Tibial nerve (tissue), 4 donors: ENCODE measurements at regions not wholly inside any gene's neighbourhood (a gene's known extent, or its start where the extent isn't known, plus 50 kb on each side); places are given as distances from the start of the nearest gene placed in this dataset.

Experiments used
- DNase-seq, 2 donors: peaks; one replicate each; pipeline ENCODE4 v3.0.0-alpha.2; 2019; ENCODE audit warnings: low spot score in 2 of 2
- H3K27ac ChIP-seq, 4 donors: fragments of 200-600 bp; sonication (generic) in 3 of 4; one replicate each; pipeline ENCODE4 v1.5.1; 2017 to 2019; ENCODE audit warnings: mild to moderate bottlenecking in 1 of 4
- H3K27me3 ChIP-seq, 2 donors: fragments of 200-600 bp; sonication (generic) in 1 of 2; one replicate each; pipeline versions ENCODE4 v1.5.1 to v1.6.0; 2017 to 2019
- H3K36me3 ChIP-seq, 3 donors: fragments of 200-600 bp; sonication (generic); one replicate each; pipeline ENCODE4 v1.5.1; 2018 to 2019
- H3K4me1 ChIP-seq, 4 donors: fragments of 200-600 bp; sonication (generic) in 3 of 4; one replicate each; pipeline ENCODE4 v1.5.1; 2017 to 2019
- H3K4me3 ChIP-seq, 4 donors: fragments of 200-600 bp; sonication (generic) in 3 of 4; one replicate each; pipeline ENCODE4 v1.5.1; 2017 to 2019; ENCODE audit warnings: mild to moderate bottlenecking in 1 of 4, moderate library complexity in 1 of 4
- H3K9me3 ChIP-seq, 4 donors: fragments of 200-600 bp; sonication (generic) in 3 of 4; one replicate each; pipeline ENCODE4 v1.5.1; 2017 to 2019
- EP300 ChIP-seq, 2 donors: sonication (generic); formaldehyde crosslinking; IDR thresholded peaks; one replicate each; pipeline ENCODE4 v1.6.1; 2017; ENCODE audit warnings: antibody characterized with exemption in 2 of 2, mild to moderate bottlenecking in 1 of 2
- POLR2A ChIP-seq, 2 donors: fragments of 450-650 bp; IDR thresholded peaks; one replicate each; pipeline ENCODE4 v1.6.1; 2017; ENCODE audit warnings: antibody characterized with exemption in 2 of 2, mild to moderate bottlenecking in 2 of 2, moderate library complexity in 2 of 2
- WGBS, 2 donors: methylation state at CpG; one replicate each; pipeline ENCODE4 v1.1.5; 2018; 5-methylcytosine and 5-hydroxymethylcytosine counted together
- TF ChIP-seq, protein P1 (sequence below), 5 experiments: fragments of 200-600 bp in 3 of 5; fragments of 450-650 bp in 2 of 5; sonication (generic) in 3 of 5; IDR thresholded peaks; one replicate each; pipeline ENCODE4 v1.5.1; 2016 to 2019; ENCODE audit warnings: antibody characterized with exemption in 5 of 5, mild to moderate bottlenecking in 3 of 5, moderate library complexity in 2 of 5

GRCh38 chr7:79528421-79528820, 75.0 kb upstream of the MAGI2 start:
- H3K36me3 ChIP-seq: no peaks in the 10 kb centered on the region
- peak overlapping the region in 2 of 4 donors; percentile 4 to 32 for H3K27ac ChIP-seq
- H3K9me3 ChIP-seq: no peaks in the 10 kb centered on the region
- TF ChIP-seq POLR2A (IDR thresholded peaks at IDR 0.05): no peak
- no peak for TF ChIP-seq EP300 (IDR thresholded peaks at IDR 0.05)
- TF ChIP-seq, protein P1, sequence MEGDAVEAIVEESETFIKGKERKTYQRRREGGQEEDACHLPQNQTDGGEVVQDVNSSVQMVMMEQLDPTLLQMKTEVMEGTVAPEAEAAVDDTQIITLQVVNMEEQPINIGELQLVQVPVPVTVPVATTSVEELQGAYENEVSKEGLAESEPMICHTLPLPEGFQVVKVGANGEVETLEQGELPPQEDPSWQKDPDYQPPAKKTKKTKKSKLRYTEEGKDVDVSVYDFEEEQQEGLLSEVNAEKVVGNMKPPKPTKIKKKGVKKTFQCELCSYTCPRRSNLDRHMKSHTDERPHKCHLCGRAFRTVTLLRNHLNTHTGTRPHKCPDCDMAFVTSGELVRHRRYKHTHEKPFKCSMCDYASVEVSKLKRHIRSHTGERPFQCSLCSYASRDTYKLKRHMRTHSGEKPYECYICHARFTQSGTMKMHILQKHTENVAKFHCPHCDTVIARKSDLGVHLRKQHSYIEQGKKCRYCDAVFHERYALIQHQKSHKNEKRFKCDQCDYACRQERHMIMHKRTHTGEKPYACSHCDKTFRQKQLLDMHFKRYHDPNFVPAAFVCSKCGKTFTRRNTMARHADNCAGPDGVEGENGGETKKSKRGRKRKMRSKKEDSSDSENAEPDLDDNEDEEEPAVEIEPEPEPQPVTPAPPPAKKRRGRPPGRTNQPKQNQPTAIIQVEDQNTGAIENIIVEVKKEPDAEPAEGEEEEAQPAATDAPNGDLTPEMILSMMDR (IDR thresholded peaks at IDR 0.05): no peak
- no peak for DNase-seq
- WGBS, 2 donors: 58 to 61% methylated on average over 1 of the region's 1 CpG
- H3K4me1 ChIP-seq: peaks cover 0 to 13% (median 0%) of the 10 kb centered on the region in 4 donors
- no peak overlapping the region for H3K4me3 ChIP-seq
- no peaks in the 10 kb centered on the region for H3K27me3 ChIP-seq

- 80 to 89% methylated on average over 3 to 4 of the region's 4 CpGs for WGBS, 2 donors
- no peak overlapping the region for H3K27ac ChIP-seq
- no peak for DNase-seq
- H3K36me3 ChIP-seq: no peaks in the 10 kb centered on the region
- H3K4me1 ChIP-seq: peaks cover 0 to 2% (median 0%) of the 10 kb centered on the region in 4 donors
- H3K27me3 ChIP-seq: no peaks in the 10 kb centered on the region
- no peak overlapping the region for H3K4me3 ChIP-seq
- H3K9me3 ChIP-seq: no peaks in the 10 kb centered on the region
- no peak for TF ChIP-seq EP300 (IDR thresholded peaks at IDR 0.05)
- TF ChIP-seq, protein P1 (IDR thresholded peaks at IDR 0.05): no peak
- no peak for TF ChIP-seq POLR2A (IDR thresholded peaks at IDR 0.05)
These were observed 70.6 kb upstream of the MAGI2 start for GRCh38 chr7:79524048-79524447.

- Histone ChIP-seq H3K4me1 (no peaks in the 10 kb centered on the region), H3K27ac (no peak overlapping the region), H3K9me3 (no peaks in the 10 kb centered on the region), H3K4me3 (no peak overlapping the region), H3K36me3 (no peaks in the 10 kb centered on the region), H3K27me3 (no peaks in the 10 kb centered on the region)
- TF ChIP-seq POLR2A (IDR thresholded peaks at IDR 0.05) (no peak), EP300 (IDR thresholded peaks at IDR 0.05) (no peak)
- TF ChIP-seq, protein P1 (IDR thresholded peaks at IDR 0.05): no peak
- WGBS, 2 donors: 48 to 49% methylated on average over 1 of the region's 1 CpG
- no peak for DNase-seq
These were observed 70.0 kb upstream of the MAGI2 start for GRCh38 chr7:79523436-79523835.

DNA sequence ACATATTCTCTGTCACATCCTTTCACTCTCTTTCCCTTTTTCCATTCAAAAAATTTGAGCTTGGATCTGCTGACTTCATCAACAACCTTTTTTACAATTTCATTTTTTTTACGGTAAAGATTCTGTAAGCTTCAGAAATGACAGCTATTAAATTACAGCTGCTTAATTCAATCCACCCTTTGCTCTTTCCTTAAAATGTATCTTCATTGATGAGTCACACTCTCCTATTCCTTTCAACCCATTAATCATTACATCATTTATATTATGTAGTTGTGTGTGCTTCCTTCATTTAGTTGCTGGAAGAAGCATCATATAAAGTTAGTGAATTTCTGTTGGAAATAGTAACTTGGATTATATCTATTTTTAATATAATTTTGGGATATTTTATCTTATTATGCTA, 67.1 kb upstream of the MAGI2 start:
- 67 to 78% methylated on average over 1 of the region's 1 CpG for WGBS, 2 donors
- DNase-seq: no peak
- H3K4me1 ChIP-seq: no peaks in the 10 kb centered on the region

GRCh38 chr7:79515358-79515757, 61.9 kb upstream of the MAGI2 start:
- H3K27ac ChIP-seq: no peak overlapping the region
- H3K4me1 ChIP-seq: no peaks in the 10 kb centered on the region
- H3K4me3 ChIP-seq: no peak overlapping the region
- no peak for DNase-seq
- WGBS, 2 donors: 68 to 86% methylated on average over 3 of the region's 3 CpGs
- no peaks in the 10 kb centered on the region for H3K27me3 ChIP-seq
- no peaks in the 10 kb centered on the region for H3K9me3 ChIP-seq
- no peaks in the 10 kb centered on the region for H3K36me3 ChIP-seq
- TF ChIP-seq, protein P1 (IDR thresholded peaks at IDR 0.05): no peak
- TF ChIP-seq POLR2A (IDR thresholded peaks at IDR 0.05) (no peak), EP300 (IDR thresholded peaks at IDR 0.05) (no peak)

More for the DNA sequence above, 67.1 kb upstream of the MAGI2 start:
- H3K27ac ChIP-seq: no peak overlapping the region
- H3K9me3 ChIP-seq: no peaks in the 10 kb centered on the region
- no peaks in the 10 kb centered on the region for H3K27me3 ChIP-seq
- TF ChIP-seq EP300 (IDR thresholded peaks at IDR 0.05): no peak
- TF ChIP-seq, protein P1 (IDR thresholded peaks at IDR 0.05): no peak
- no peak for TF ChIP-seq POLR2A (IDR thresholded peaks at IDR 0.05)
- H3K4me3 ChIP-seq: no peak overlapping the region
- H3K36me3 ChIP-seq: no peaks in the 10 kb centered on the region
